A673 (cell line): ENCODE measurements at regions not wholly inside any gene's neighbourhood (a gene's known extent, or its start where the extent isn't known, plus 50 kb on each side); places are given as distances from the start of the nearest gene placed in this dataset.

Source experiments
- EZH2 ChIP-seq: fragments of 200-600 bp; sonication (generic); IDR thresholded peaks from 2 replicates; pipeline ENCODE4 v1.6.1; 2017; ENCODE audit warnings: borderline replicate concordance, low read depth, mild to moderate bottlenecking, mixed read lengths, antibody characterized with exemption, low read length; ENCODE audit not compliant: poor library complexity, severe bottlenecking
- TF ChIP-seq, protein P1 (sequence below): fragments of 300-800, 200-600 bp; sonication (generic); conservative IDR thresholded peaks from 2 replicates; pipeline ENCODE4 v1.5.1; 2017; ENCODE audit warnings: low read depth, mild to moderate bottlenecking, antibody characterized with exemption, low read length, moderate library complexity, mixed read lengths

DNA sequence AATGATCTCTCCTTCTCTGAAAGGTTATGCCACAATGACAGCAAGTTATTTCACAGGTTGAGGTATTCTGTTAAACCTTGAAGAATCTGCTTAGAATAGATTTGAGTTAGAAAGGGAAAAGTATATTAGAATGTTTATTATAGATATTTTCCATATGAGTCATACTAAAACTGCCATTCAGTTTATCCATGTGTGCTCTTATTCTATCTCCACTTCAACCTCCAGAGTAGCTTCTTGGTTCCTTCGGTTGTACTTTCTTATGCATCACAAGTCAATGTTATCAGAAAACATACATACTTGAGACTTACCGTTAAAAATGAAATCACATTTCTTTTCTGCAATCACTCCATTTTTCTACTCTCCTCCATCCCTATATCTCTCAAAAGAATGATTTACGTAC is 197.7 kb downstream of the BCAT1 start:
- no peak for TF ChIP-seq EZH2
- TF ChIP-seq, protein P1, sequence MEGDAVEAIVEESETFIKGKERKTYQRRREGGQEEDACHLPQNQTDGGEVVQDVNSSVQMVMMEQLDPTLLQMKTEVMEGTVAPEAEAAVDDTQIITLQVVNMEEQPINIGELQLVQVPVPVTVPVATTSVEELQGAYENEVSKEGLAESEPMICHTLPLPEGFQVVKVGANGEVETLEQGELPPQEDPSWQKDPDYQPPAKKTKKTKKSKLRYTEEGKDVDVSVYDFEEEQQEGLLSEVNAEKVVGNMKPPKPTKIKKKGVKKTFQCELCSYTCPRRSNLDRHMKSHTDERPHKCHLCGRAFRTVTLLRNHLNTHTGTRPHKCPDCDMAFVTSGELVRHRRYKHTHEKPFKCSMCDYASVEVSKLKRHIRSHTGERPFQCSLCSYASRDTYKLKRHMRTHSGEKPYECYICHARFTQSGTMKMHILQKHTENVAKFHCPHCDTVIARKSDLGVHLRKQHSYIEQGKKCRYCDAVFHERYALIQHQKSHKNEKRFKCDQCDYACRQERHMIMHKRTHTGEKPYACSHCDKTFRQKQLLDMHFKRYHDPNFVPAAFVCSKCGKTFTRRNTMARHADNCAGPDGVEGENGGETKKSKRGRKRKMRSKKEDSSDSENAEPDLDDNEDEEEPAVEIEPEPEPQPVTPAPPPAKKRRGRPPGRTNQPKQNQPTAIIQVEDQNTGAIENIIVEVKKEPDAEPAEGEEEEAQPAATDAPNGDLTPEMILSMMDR: no peak
